ENCODE measurements at regions not wholly inside any gene's neighbourhood (a gene's known extent, or its start where the extent isn't known, plus 50 kb on each side); places are given as distances from the start of the nearest gene placed in this dataset.

GRCh38 chr11:31927982-31928381 lies 116.9 kb upstream of the PAX6 start:
- no peak for DNase-seq
- Histone ChIP-seq H3K36me3 (replicated peaks in 1 of 2) (no peaks in the 10 kb centered on the region), H3K4me3 (no peak overlapping the region), H3K9me3 (replicated peaks in 1 of 3) (no peaks in the 10 kb centered on the region), H3K4me1 (replicated peaks in 1 of 2) (no peaks in the 10 kb centered on the region), H3K27ac (no peak overlapping the region), H3K27me3 (no peaks in the 10 kb centered on the region)
- intact Hi-C loops (cut with DNase I) = no loop called here
- TF ChIP-seq, protein P1, sequence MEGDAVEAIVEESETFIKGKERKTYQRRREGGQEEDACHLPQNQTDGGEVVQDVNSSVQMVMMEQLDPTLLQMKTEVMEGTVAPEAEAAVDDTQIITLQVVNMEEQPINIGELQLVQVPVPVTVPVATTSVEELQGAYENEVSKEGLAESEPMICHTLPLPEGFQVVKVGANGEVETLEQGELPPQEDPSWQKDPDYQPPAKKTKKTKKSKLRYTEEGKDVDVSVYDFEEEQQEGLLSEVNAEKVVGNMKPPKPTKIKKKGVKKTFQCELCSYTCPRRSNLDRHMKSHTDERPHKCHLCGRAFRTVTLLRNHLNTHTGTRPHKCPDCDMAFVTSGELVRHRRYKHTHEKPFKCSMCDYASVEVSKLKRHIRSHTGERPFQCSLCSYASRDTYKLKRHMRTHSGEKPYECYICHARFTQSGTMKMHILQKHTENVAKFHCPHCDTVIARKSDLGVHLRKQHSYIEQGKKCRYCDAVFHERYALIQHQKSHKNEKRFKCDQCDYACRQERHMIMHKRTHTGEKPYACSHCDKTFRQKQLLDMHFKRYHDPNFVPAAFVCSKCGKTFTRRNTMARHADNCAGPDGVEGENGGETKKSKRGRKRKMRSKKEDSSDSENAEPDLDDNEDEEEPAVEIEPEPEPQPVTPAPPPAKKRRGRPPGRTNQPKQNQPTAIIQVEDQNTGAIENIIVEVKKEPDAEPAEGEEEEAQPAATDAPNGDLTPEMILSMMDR (IDR thresholded peaks at IDR 0.05) = no peak
- TF ChIP-seq POLR2A (IDR thresholded peaks at IDR 0.05) = no peak
- 75 to 90% (median 79%) methylated on average over 4 of the region's 4 CpGs for WGBS, 4 donors

- no peaks in the 10 kb centered on the region for H3K9me3 ChIP-seq (replicated peaks in 1 of 3)
- 59 to 77% (median 70%) methylated on average over 3 of the region's 3 CpGs for WGBS, 4 donors
- no peak overlapping the region for H3K27ac ChIP-seq
- no peaks in the 10 kb centered on the region for H3K27me3 ChIP-seq
- no peaks in the 10 kb centered on the region for H3K4me1 ChIP-seq (replicated peaks in 1 of 2)
- TF ChIP-seq, protein P1 (IDR thresholded peaks at IDR 0.05) = no peak
- TF ChIP-seq POLR2A (IDR thresholded peaks at IDR 0.05) = no peak
- H3K36me3 ChIP-seq (replicated peaks in 1 of 2) = no peaks in the 10 kb centered on the region
- intact Hi-C loops (cut with DNase I) = no loop called here
- DNase-seq = no peak
- no peak overlapping the region for H3K4me3 ChIP-seq
Observed at GRCh38 chr11:31926816-31927528, 115.8 kb upstream of the PAX6 start.

- Histone ChIP-seq H3K27me3 (no peaks in the 10 kb centered on the region), H3K4me3 (no peak overlapping the region), H3K27ac (no peak overlapping the region), H3K9me3 (replicated peaks in 1 of 3) (no peaks in the 10 kb centered on the region), H3K36me3 (replicated peaks in 1 of 2) (no peaks in the 10 kb centered on the region), H3K4me1 (replicated peaks in 1 of 2) (no peaks in the 10 kb centered on the region)
- TF ChIP-seq, protein P1 (IDR thresholded peaks at IDR 0.05) = no peak
- TF ChIP-seq POLR2A (IDR thresholded peaks at IDR 0.05) = no peak
- intact Hi-C loops (cut with DNase I) = no loop called here
- 72 to 89% (median 77%) methylated on average over 4 of the region's 4 CpGs for WGBS, 4 donors
- DNase-seq = no peak
Observed at GRCh38 chr11:31926106-31926505, 115.0 kb upstream of the PAX6 start.

GRCh38 chr11:31922450-31922849 lies 111.3 kb upstream of the PAX6 start:
- Histone ChIP-seq H3K9me3 (replicated peaks in 1 of 3) (no peaks in the 10 kb centered on the region), H3K27me3 (peaks cover 3% of the 10 kb centered on the region), H3K4me1 (replicated peaks in 1 of 2) (no peaks in the 10 kb centered on the region), H3K36me3 (replicated peaks in 1 of 2) (no peaks in the 10 kb centered on the region), H3K27ac (no peak overlapping the region), H3K4me3 (no peak overlapping the region)
- TF ChIP-seq POLR2A (IDR thresholded peaks at IDR 0.05) = no peak
- TF ChIP-seq, protein P1 (IDR thresholded peaks at IDR 0.05) = no peak
- DNase-seq = no peak
- intact Hi-C loops (cut with DNase I) = no loop called here
- WGBS, 4 donors = 64 to 76% (median 69%) methylated on average over 3 of the region's 3 CpGs

Data from adrenal gland (tissue), 9 donors.